Liver (tissue), 7 donors: ENCODE measurements at regions not wholly inside any gene's neighbourhood (a gene's known extent, or its start where the extent isn't known, plus 50 kb on each side); places are given as distances from the start of the nearest gene placed in this dataset.

ENCODE experiments used
- DNase-seq: peaks from one replicate; pipeline ENCODE4 v3.0.0-alpha.2; 2017; ENCODE audit warnings: low spot score
- H3K27ac ChIP-seq, 2 donors: one replicate each; pipeline ENCODE4 v1.7.0; 2013; ENCODE audit warnings: inconsistent platforms in 2 of 2, low read length in 2 of 2, control low read depth in 1 of 2, low read depth in 1 of 2, mild to moderate bottlenecking in 1 of 2
- H3K27me3 ChIP-seq, 4 donors: one replicate each; pipeline versions ENCODE4 v1.6.1 to v1.7.0; 2013; ENCODE audit warnings: low read length in 3 of 4, inconsistent platforms in 1 of 4, mild to moderate bottlenecking in 1 of 4, moderate library complexity in 1 of 4; ENCODE audit not compliant: control insufficient read depth in 4 of 4, insufficient read depth in 4 of 4
- H3K36me3 ChIP-seq, 4 donors: one replicate each; pipeline versions ENCODE4 v1.6.1 to v1.7.0; 2013; ENCODE audit warnings: low read length in 3 of 4, mild to moderate bottlenecking in 3 of 4, low read depth in 1 of 4, moderate library complexity in 1 of 4; ENCODE audit not compliant: control insufficient read depth in 4 of 4, insufficient read depth in 3 of 4
- H3K4me1 ChIP-seq, 4 donors: one replicate each; pipeline versions ENCODE4 v1.6.1 to v1.7.0; 2013; ENCODE audit warnings: low read length in 3 of 4, mild to moderate bottlenecking in 3 of 4, moderate library complexity in 1 of 4; ENCODE audit not compliant: control insufficient read depth in 4 of 4, insufficient read depth in 4 of 4
- H3K4me3 ChIP-seq, 3 donors: one replicate each; pipeline versions ENCODE4 v1.6.1 to v1.7.0; 2013; ENCODE audit warnings: low read length in 3 of 3, control low read depth in 1 of 3, low read depth in 1 of 3, mild to moderate bottlenecking in 1 of 3
- H3K9ac ChIP-seq, 2 donors: one replicate each; pipeline ENCODE4 v1.7.0; 2013; ENCODE audit warnings: low read length in 2 of 2, mild to moderate bottlenecking in 2 of 2, moderate library complexity in 2 of 2, control low read depth in 1 of 2, low read depth in 1 of 2
- H3K9me3 ChIP-seq, 4 donors: one replicate each; pipeline versions ENCODE4 v1.6.1 to v1.7.0; 2013; ENCODE audit warnings: low read length in 3 of 4; ENCODE audit not compliant: control insufficient read depth in 4 of 4
- EGR1 ChIP-seq, 2 donors: IDR thresholded peaks; 2 replicates each; pipeline ENCODE4 v1.6.1; 2016 to 2018; ENCODE audit warnings: antibody characterized with exemption in 2 of 2, low read depth in 2 of 2
- FOXA1 ChIP-seq: IDR thresholded peaks from 2 replicates; pipeline ENCODE4 v1.6.1; 2016; ENCODE audit warnings: antibody characterized with exemption
- GABPA ChIP-seq, 2 donors: IDR thresholded peaks in 1 of 2; conservative IDR thresholded peaks in 1 of 2; 2 replicates each; pipeline ENCODE4 v1.6.1; 2016; ENCODE audit warnings: antibody characterized with exemption in 2 of 2, mild to moderate bottlenecking in 1 of 2, moderate library complexity in 1 of 2
- HNF4A ChIP-seq, 2 donors: conservative IDR thresholded peaks; 2 replicates each; pipeline ENCODE4 v1.6.1; 2016; ENCODE audit warnings: antibody characterized with exemption in 2 of 2, mild to moderate bottlenecking in 2 of 2
- MAX ChIP-seq: IDR thresholded peaks from 2 replicates; pipeline ENCODE4 v1.6.1; 2016; ENCODE audit warnings: antibody characterized with exemption
- RAD21 ChIP-seq, 2 donors: IDR thresholded peaks; 2 replicates each; pipeline ENCODE4 v1.6.1; 2016; ENCODE audit warnings: antibody characterized with exemption in 2 of 2, mild to moderate bottlenecking in 2 of 2
- REST ChIP-seq: IDR thresholded peaks from 2 replicates; pipeline ENCODE4 v1.6.1; 2016; ENCODE audit warnings: antibody characterized with exemption, mild to moderate bottlenecking
- SP1 ChIP-seq: IDR thresholded peaks from 2 replicates; pipeline ENCODE4 v1.6.1; 2018; ENCODE audit warnings: antibody characterized with exemption, mild to moderate bottlenecking
- WGBS: extraction: QIAGEN DNeasy Blood & Tissue Kit; methylation state at CpG from one replicate; pipeline ENCODE4 v1.1.7; 2013; 5-methylcytosine and 5-hydroxymethylcytosine counted together
- donor health status: healthy.
- donor health status: healthy.
- donor health status: healthy.
- donor health status: healthy.

GRCh38 chr6:14959324-14959885 is 286.5 kb upstream of the JARID2 start (continued):
- TF ChIP-seq SP1 (no peak), GABPA (IDR thresholded peaks at IDR 0.05 in 1 of 2, conservative IDR thresholded peaks at IDR 0.05 in 1 of 2) (no peak)

- Histone ChIP-seq H3K27ac (no peak overlapping the region), H3K27me3 (no peaks in the 10 kb centered on the region), H3K9ac (no peak overlapping the region), H3K9me3 (no peaks in the 10 kb centered on the region), H3K4me1 (peaks cover 0 to 3% (median 1%) of the 10 kb centered on the region in 4 donors), H3K36me3 (no peaks in the 10 kb centered on the region), H3K4me3 (no peak overlapping the region)
- 86% methylated on average over 11 of the region's 11 CpGs for WGBS
- no peak for TF ChIP-seq HNF4A (conservative IDR thresholded peaks at IDR 0.05)
- TF ChIP-seq RAD21 (IDR thresholded peaks at IDR 0.05), result no peak
- no peak for DNase-seq
Measured at GRCh38 chr6:14964556-14965270, 281.2 kb upstream of the JARID2 start.

GRCh38 chr6:14965424-14966075 is 280.3 kb upstream of the JARID2 start:
- no peak overlapping the region for H3K9ac ChIP-seq
- no peaks in the 10 kb centered on the region for H3K36me3 ChIP-seq
- no peaks in the 10 kb centered on the region for H3K9me3 ChIP-seq
- no peak for DNase-seq
- H3K27me3 ChIP-seq, result no peaks in the 10 kb centered on the region
- TF ChIP-seq EGR1 (IDR thresholded peaks at IDR 0.05; ENCODE audit: low read depth in 2 of 2) (no peak), FOXA1 (no peak), REST (no peak), MAX (no peak)
- peaks cover 0 to 3% (median 1%) of the 10 kb centered on the region in 4 donors for H3K4me1 ChIP-seq
- H3K27ac ChIP-seq, result no peak overlapping the region
- 80% methylated on average over 10 of the region's 10 CpGs for WGBS
- no peak overlapping the region for H3K4me3 ChIP-seq
